Neural progenitor cell (in vitro differentiated cells): ENCODE measurements at regions not wholly inside any gene's neighbourhood (a gene's known extent, or its start where the extent isn't known, plus 50 kb on each side); places are given as distances from the start of the nearest gene placed in this dataset.

Experiments used
- DNase-seq: peaks from one replicate; pipeline ENCODE4 v3.0.0-alpha.2; 2016; ENCODE audit warnings: low spot score
- H2AFZ ChIP-seq: fragments of 200-600 bp; sonication (generic); replicated peaks from 2 replicates; pipeline ENCODE4 v1.6.1; 2016; ENCODE audit warnings: antibody characterized with exemption
- H3F3A ChIP-seq: fragments of 200-600 bp; sonication (generic); 2 replicates; pipeline ENCODE4 v1.6.1; 2016; ENCODE audit warnings: antibody characterized with exemption, low read depth
- H3K27ac ChIP-seq: fragments of 200-600 bp; sonication (generic); 2 replicates; pipeline ENCODE4 v1.5.1; 2016; ENCODE audit warnings: mild to moderate bottlenecking
- H3K27me3 ChIP-seq: fragments of 200-600 bp; sonication (generic); 2 replicates; pipeline ENCODE4 v1.6.1; 2016; ENCODE audit warnings: mild to moderate bottlenecking, moderate library complexity
- H3K36me3 ChIP-seq: fragments of 200-600 bp; sonication (generic); 2 replicates; pipeline ENCODE4 v1.5.1; 2016
- H3K4me1 ChIP-seq: fragments of 200-600 bp; sonication (generic); 2 replicates; pipeline ENCODE4 v1.6.1; 2016; ENCODE audit warnings: mixed run types
- H3K4me2 ChIP-seq: fragments of 200-600 bp; sonication (generic); 2 replicates; pipeline ENCODE4 v1.6.1; 2016
- H3K4me3 ChIP-seq: fragments of 200-600 bp; sonication (generic); 2 replicates; pipeline ENCODE4 v1.5.1; 2016
- H3K79me2 ChIP-seq: fragments of 200-600 bp; sonication (generic); 2 replicates; pipeline ENCODE4 v1.6.1; 2016; ENCODE audit warnings: low read depth
- H3K9ac ChIP-seq: fragments of 200-600 bp; sonication (generic); 2 replicates; pipeline ENCODE4 v1.6.1; 2016
- H3K9me3 ChIP-seq: fragments of 200-600 bp; sonication (generic); 2 replicates; pipeline ENCODE4 v1.5.1; 2016; ENCODE audit warnings: low read depth
- H4K20me1 ChIP-seq: fragments of 200-600 bp; sonication (generic); 2 replicates; pipeline ENCODE4 v1.6.1; 2016; ENCODE audit warnings: low read depth
- H3K27ac Mint-ChIP-seq: 3 replicates; pipeline ENCODE4 v1.8.0; 2021; ENCODE audit warnings: mixed read lengths
- H3K27me3 Mint-ChIP-seq: 2 replicates; pipeline ENCODE4 v1.8.0; 2022; ENCODE audit warnings: low read depth, mild to moderate bottlenecking, inconsistent platforms, moderate library complexity, mixed read lengths; ENCODE audit not compliant: insufficient read depth
- H3K36me3 Mint-ChIP-seq: 3 replicates; pipeline ENCODE4 v1.8.0; 2021; ENCODE audit warnings: mixed read lengths
- H3K4me1 Mint-ChIP-seq: 3 replicates; pipeline ENCODE4 v1.8.0; 2021; ENCODE audit warnings: mixed read lengths
- H3K4me3 Mint-ChIP-seq: 3 replicates; pipeline ENCODE4 v1.8.0; 2021; ENCODE audit warnings: mild to moderate bottlenecking, moderate library complexity, mixed read lengths
- H3K9me3 Mint-ChIP-seq: 3 replicates; pipeline ENCODE4 v1.8.0; 2020; ENCODE audit warnings: mixed read lengths
- EZH2 ChIP-seq: fragments of 200-600 bp; sonication (generic); IDR thresholded peaks from 2 replicates; pipeline ENCODE4 v1.6.1; 2017; ENCODE audit warnings: antibody characterized with exemption, mild to moderate bottlenecking, moderate library complexity
- EZH2phosphoT487 ChIP-seq: fragments of 200-600 bp; sonication (generic); IDR thresholded peaks from 2 replicates; pipeline ENCODE4 v1.6.1; 2017; ENCODE audit warnings: antibody characterized with exemption
- TF ChIP-seq, protein P1 (sequence below): fragments of 200-600 bp; sonication (generic); IDR thresholded peaks from 2 replicates; pipeline ENCODE4 v1.5.1; 2017; ENCODE audit warnings: antibody characterized with exemption, mild to moderate bottlenecking

DNA sequence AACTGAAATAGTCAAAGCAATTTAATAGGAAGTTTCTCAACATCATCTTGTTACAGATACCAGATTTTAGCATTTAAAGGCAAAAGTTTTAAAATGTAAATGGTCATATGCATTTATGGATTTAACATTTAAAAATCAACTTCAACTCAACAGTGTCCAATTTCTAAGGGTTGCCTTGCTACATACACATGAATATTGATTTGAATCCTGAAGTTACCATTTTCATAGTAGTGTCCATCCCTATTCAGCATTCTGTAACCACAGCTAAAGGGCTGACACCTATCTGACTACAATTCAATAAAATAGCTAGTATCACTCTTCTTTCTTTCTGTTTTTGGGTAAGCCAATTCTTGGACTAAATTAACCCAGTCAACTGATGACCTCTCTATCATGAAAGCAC is 164.0 kb upstream of the CFAP20DC start:
- H3K79me2 ChIP-seq = no peaks in the 10 kb centered on the region
- no peaks in the 10 kb centered on the region for H3K27me3 ChIP-seq
- no peak overlapping the region for H3K4me2 ChIP-seq
- Mint-ChIP-seq H3K9me3 (no peaks in the 10 kb centered on the region), H3K27ac (no peak overlapping the region), H3K36me3 (no peaks in the 10 kb centered on the region), H3K4me1 (peaks cover 3% of the 10 kb centered on the region), H3K27me3 (peaks cover 3% of the 10 kb centered on the region), H3K4me3 (no peak overlapping the region)
- no peak overlapping the region for H3K9ac ChIP-seq
- no peaks in the 10 kb centered on the region for H4K20me1 ChIP-seq
- DNase-seq = no peak
- H3K4me3 ChIP-seq = no peak overlapping the region
- no peaks in the 10 kb centered on the region for H3F3A ChIP-seq
- H3K27ac ChIP-seq = no peak overlapping the region
- H3K4me1 ChIP-seq = no peaks in the 10 kb centered on the region
- TF ChIP-seq, protein P1, sequence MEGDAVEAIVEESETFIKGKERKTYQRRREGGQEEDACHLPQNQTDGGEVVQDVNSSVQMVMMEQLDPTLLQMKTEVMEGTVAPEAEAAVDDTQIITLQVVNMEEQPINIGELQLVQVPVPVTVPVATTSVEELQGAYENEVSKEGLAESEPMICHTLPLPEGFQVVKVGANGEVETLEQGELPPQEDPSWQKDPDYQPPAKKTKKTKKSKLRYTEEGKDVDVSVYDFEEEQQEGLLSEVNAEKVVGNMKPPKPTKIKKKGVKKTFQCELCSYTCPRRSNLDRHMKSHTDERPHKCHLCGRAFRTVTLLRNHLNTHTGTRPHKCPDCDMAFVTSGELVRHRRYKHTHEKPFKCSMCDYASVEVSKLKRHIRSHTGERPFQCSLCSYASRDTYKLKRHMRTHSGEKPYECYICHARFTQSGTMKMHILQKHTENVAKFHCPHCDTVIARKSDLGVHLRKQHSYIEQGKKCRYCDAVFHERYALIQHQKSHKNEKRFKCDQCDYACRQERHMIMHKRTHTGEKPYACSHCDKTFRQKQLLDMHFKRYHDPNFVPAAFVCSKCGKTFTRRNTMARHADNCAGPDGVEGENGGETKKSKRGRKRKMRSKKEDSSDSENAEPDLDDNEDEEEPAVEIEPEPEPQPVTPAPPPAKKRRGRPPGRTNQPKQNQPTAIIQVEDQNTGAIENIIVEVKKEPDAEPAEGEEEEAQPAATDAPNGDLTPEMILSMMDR = no peak
- TF ChIP-seq EZH2 (no peak), EZH2phosphoT487 (no peak)
- H3K36me3 ChIP-seq = no peaks in the 10 kb centered on the region
- H3K9me3 ChIP-seq = no peaks in the 10 kb centered on the region
- no peak overlapping the region for H2AFZ ChIP-seq

DNA sequence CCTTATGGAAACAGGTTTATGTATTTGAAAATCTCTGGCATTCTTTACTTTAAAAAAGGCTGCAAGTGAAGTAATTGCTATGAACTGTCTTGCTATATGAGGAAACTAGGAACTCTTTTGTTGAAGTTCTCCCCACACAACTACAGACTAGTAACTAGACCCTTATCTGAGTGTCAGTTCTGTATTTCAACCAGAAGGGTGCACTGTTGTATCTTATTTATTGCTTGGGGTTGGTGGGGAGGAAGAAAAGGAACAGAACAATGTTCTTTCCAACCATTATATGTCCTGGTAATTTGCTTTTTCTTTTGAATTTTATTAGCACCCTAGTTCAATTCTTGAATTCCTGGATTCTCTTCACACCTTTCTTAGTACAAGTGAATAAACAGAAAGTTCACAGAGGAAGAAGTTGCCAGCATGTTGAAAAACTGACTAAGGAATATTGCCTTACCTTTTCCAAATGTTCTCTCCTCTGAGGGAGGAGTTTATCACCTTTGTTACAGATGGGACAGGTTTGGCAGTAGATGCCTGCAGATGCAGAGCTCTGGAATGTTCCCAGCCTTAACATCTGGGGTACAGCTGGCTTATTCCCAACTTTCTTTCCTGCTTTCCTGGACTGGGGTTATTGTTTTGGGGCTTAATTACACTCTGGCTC is 162.4 kb upstream of the CFAP20DC start:
- peaks cover 7% of the 10 kb centered on the region for H3K27me3 Mint-ChIP-seq
- H3K79me2 ChIP-seq = no peaks in the 10 kb centered on the region

DNA sequence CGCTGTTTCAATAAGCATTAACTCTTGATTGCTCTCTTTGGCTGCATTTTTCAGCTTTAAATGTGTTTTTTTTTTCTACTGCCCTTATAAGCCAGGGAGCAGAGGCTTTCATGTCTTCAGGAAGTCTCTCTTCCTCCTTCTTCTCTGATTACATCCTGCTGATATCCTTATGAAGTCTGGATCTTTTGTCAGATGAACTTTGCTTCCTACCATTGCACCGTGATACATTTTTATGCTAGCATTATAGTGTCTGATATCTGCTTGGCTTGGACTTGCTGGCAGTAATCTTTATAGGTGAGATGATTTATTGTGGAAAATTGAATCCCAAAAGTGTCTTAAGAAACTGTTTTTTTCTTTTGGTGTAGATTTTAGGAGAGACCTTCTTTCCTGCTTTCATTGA is 160.4 kb upstream of the CFAP20DC start:
- Histone ChIP-seq H3K9me3 (no peaks in the 10 kb centered on the region), H3K79me2 (no peaks in the 10 kb centered on the region)

More for the DNA sequence above, 162.4 kb upstream of the CFAP20DC start:
- peaks cover 3% of the 10 kb centered on the region for H3K4me1 Mint-ChIP-seq
- no peaks in the 10 kb centered on the region for H3K9me3 Mint-ChIP-seq
- no peak overlapping the region for H3K4me2 ChIP-seq
- H3K36me3 ChIP-seq = no peaks in the 10 kb centered on the region
- H3K27ac ChIP-seq = no peak overlapping the region
- H3F3A ChIP-seq = no peaks in the 10 kb centered on the region
- DNase-seq = peak; percentile 62
- H3K9ac ChIP-seq = no peak overlapping the region
- no peaks in the 10 kb centered on the region for H4K20me1 ChIP-seq
- H2AFZ ChIP-seq = no peak overlapping the region
- H3K4me3 ChIP-seq = no peak overlapping the region
- H3K9me3 ChIP-seq = no peaks in the 10 kb centered on the region
- no peaks in the 10 kb centered on the region for H3K36me3 Mint-ChIP-seq
- H3K27ac Mint-ChIP-seq = no peak overlapping the region
- H3K4me1 ChIP-seq = no peaks in the 10 kb centered on the region
- no peak for TF ChIP-seq EZH2phosphoT487
- TF ChIP-seq, protein P1 = peak; percentile 82
- H3K4me3 Mint-ChIP-seq = no peak overlapping the region
- H3K27me3 ChIP-seq = no peaks in the 10 kb centered on the region

More for the DNA sequence above, 160.4 kb upstream of the CFAP20DC start:
- no peaks in the 10 kb centered on the region for H3K9me3 Mint-ChIP-seq
- H3K36me3 Mint-ChIP-seq = no peaks in the 10 kb centered on the region
- no peak overlapping the region for H3K4me3 Mint-ChIP-seq
- H3K4me1 ChIP-seq = no peaks in the 10 kb centered on the region
- H3K36me3 ChIP-seq = no peaks in the 10 kb centered on the region
- no peak overlapping the region for H2AFZ ChIP-seq
- H3K27me3 Mint-ChIP-seq = peaks cover 7% of the 10 kb centered on the region
- H3K27ac Mint-ChIP-seq = no peak overlapping the region
- no peak overlapping the region for H3K4me2 ChIP-seq
- no peak overlapping the region for H3K9ac ChIP-seq
- H4K20me1 ChIP-seq = no peaks in the 10 kb centered on the region
- H3K4me1 Mint-ChIP-seq = peaks cover 3% of the 10 kb centered on the region
- no peaks in the 10 kb centered on the region for H3K27me3 ChIP-seq
- H3F3A ChIP-seq = no peaks in the 10 kb centered on the region
- H3K27ac ChIP-seq = no peak overlapping the region
- no peak overlapping the region for H3K4me3 ChIP-seq
- TF ChIP-seq, protein P1 = no peak
- no peak for DNase-seq
